ENCODE measurements at regions not wholly inside any gene's neighbourhood (a gene's known extent, or its start where the extent isn't known, plus 50 kb on each side); places are given as distances from the start of the nearest gene placed in this dataset.
A peak's percentile ranks its signal among the peaks of the same experiment; 100 is the strongest.

- peak; percentile 1 for DNase-seq
Measured at GRCh38 chrX:9087271-9088040, 53.5 kb upstream of the FAM9B start.

GRCh38 chrX:9088896-9089295 lies 55.0 kb upstream of the FAM9B start:
- no peak for DNase-seq

- no peak for DNase-seq
Measured at GRCh38 chrX:9090766-9091165, 56.8 kb upstream of the FAM9B start.

GRCh38 chrX:9091258-9091657 lies 57.3 kb upstream of the FAM9B start:
- no peak for DNase-seq

GRCh38 chrX:9102956-9103355 lies 69.0 kb upstream of the FAM9B start:
- no peak for DNase-seq

GRCh38 chrX:9108054-9108453 lies 74.1 kb upstream of the FAM9B start:
- no peak for DNase-seq

GRCh38 chrX:9110808-9111207 lies 76.9 kb upstream of the FAM9B start:
- DNase-seq, result no peak

- DNase-seq, result no peak
Measured at GRCh38 chrX:9114245-9114644, 80.3 kb upstream of the FAM9B start.

- DNase-seq, result no peak
Measured at GRCh38 chrX:9117851-9118250, 83.9 kb upstream of the FAM9B start.

GRCh38 chrX:9122519-9123245 lies 88.8 kb upstream of the FAM9B start:
- DNase-seq, result no peak

- DNase-seq, result no peak
Measured at GRCh38 chrX:9127986-9128385, 94.1 kb upstream of the FAM9B start.

GRCh38 chrX:9130031-9130430 lies 96.1 kb upstream of the FAM9B start:
- DNase-seq, result no peak

- DNase-seq, result no peak
Measured at GRCh38 chrX:9131066-9131465, 97.1 kb upstream of the FAM9B start.

- DNase-seq, result no peak
Measured at GRCh38 chrX:9132036-9132638, 98.2 kb upstream of the FAM9B start.

- DNase-seq, result no peak
Measured at GRCh38 chrX:9133426-9133825, 99.5 kb upstream of the FAM9B start.

- no peak for DNase-seq
Measured at GRCh38 chrX:9134366-9134765, 100.4 kb upstream of the FAM9B start.

GRCh38 chrX:9135901-9136510 lies 102.1 kb upstream of the FAM9B start:
- no peak for DNase-seq

- DNase-seq, result no peak
Measured at GRCh38 chrX:9137152-9137551, 103.2 kb upstream of the FAM9B start.

- DNase-seq, result no peak
Measured at GRCh38 chrX:9141496-9141895, 107.6 kb upstream of the FAM9B start.

GRCh38 chrX:9144701-9145241 lies 110.8 kb upstream of the FAM9B start:
- DNase-seq, result peak; percentile 15

- no peak for DNase-seq
Measured at GRCh38 chrX:9146657-9147056, 112.7 kb upstream of the FAM9B start.

- DNase-seq, result no peak
Measured at GRCh38 chrX:9147086-9147485, 113.2 kb upstream of the FAM9B start.

GRCh38 chrX:9147726-9148125 lies 113.8 kb upstream of the FAM9B start:
- no peak for DNase-seq
